Breast epithelium (tissue), 4 donors: ENCODE measurements at regions not wholly inside any gene's neighbourhood (a gene's known extent, or its start where the extent isn't known, plus 50 kb on each side); places are given as distances from the start of the nearest gene placed in this dataset.

Source experiments
- DNase-seq, 2 donors: peaks; one replicate each; pipeline ENCODE4 v3.0.0-alpha.2; 2019; ENCODE audit warnings: low spot score in 2 of 2
- H3K27ac ChIP-seq, 2 donors: fragments of 200-600 bp; sonication (generic) in 1 of 2; one replicate each; pipeline ENCODE4 v1.5.1; 2016 to 2019; ENCODE audit warnings: mild to moderate bottlenecking in 1 of 2
- H3K27me3 ChIP-seq, 2 donors: fragments of 200-600 bp; sonication (generic) in 1 of 2; one replicate each; pipeline versions ENCODE4 v1.5.1 to v1.6.0; 2017 to 2019; ENCODE audit warnings: control low read depth in 1 of 2, mild to moderate bottlenecking in 1 of 2
- H3K36me3 ChIP-seq: fragments of 200-600 bp; one replicate; pipeline ENCODE4 v1.5.1; 2019
- H3K4me1 ChIP-seq, 2 donors: fragments of 200-600 bp; sonication (generic); one replicate each; pipeline ENCODE4 v1.5.1; 2016 to 2019; ENCODE audit warnings: control low read depth in 1 of 2
- H3K4me3 ChIP-seq, 3 donors: fragments of 200-600 bp; sonication (generic); 1 replicate in 2 of 3; 2 replicates in 1 of 3; pipeline ENCODE4 v1.5.1; 2016 to 2019; ENCODE audit warnings: mild to moderate bottlenecking in 3 of 3, moderate library complexity in 2 of 3
- H3K9me3 ChIP-seq, 2 donors: fragments of 200-600 bp; sonication (generic) in 1 of 2; one replicate each; pipeline ENCODE4 v1.5.1; 2016 to 2019; ENCODE audit warnings: control low read depth in 1 of 2
- CTCF ChIP-seq, 3 donors: fragments of 450-650 bp; IDR thresholded peaks; one replicate each; pipeline ENCODE4 v1.5.1; 2016 to 2017; ENCODE audit warnings: antibody characterized with exemption in 3 of 3, mild to moderate bottlenecking in 3 of 3, moderate library complexity in 3 of 3
- POLR2A ChIP-seq: fragments of 450-650 bp; IDR thresholded peaks from one replicate; pipeline ENCODE4 v1.6.1; 2016; ENCODE audit warnings: antibody characterized with exemption, mild to moderate bottlenecking, moderate library complexity
- POLR2AphosphoS5 ChIP-seq, 3 donors: sonication (generic); formaldehyde crosslinking; IDR thresholded peaks; one replicate each; pipeline ENCODE4 v1.6.1; 2017; ENCODE audit warnings: antibody characterized with exemption in 3 of 3
- intact Hi-C: fragments of 100-400 bp; cut with DNase I; formaldehyde crosslinking; loops from one replicate; pipeline ENCODE4 v1.15.1; 2023; ENCODE audit warnings: low total_unique reads

GRCh38 chr12:92516277-92516600 is 186.6 kb upstream of the PLEKHG7 start:
- Histone ChIP-seq H3K4me3 (no peak overlapping the region), H3K36me3 (no peaks in the 10 kb centered on the region), H3K4me1 (no peaks in the 10 kb centered on the region), H3K27ac (no peak overlapping the region), H3K9me3 (no peaks in the 10 kb centered on the region), H3K27me3 (no peaks in the 10 kb centered on the region)
- intact Hi-C loops = no loop called here
- TF ChIP-seq POLR2AphosphoS5 (IDR thresholded peaks at IDR 0.05) (no peak), CTCF (IDR thresholded peaks at IDR 0.05) (no peak), POLR2A (no peak)
- DNase-seq = no peak

- Histone ChIP-seq H3K9me3 (no peaks in the 10 kb centered on the region), H3K27ac (no peak overlapping the region), H3K4me3 (no peak overlapping the region), H3K27me3 (no peaks in the 10 kb centered on the region), H3K4me1 (no peaks in the 10 kb centered on the region), H3K36me3 (no peaks in the 10 kb centered on the region)
- TF ChIP-seq POLR2A = no peak
- no peak for TF ChIP-seq POLR2AphosphoS5 (IDR thresholded peaks at IDR 0.05)
- TF ChIP-seq CTCF (IDR thresholded peaks at IDR 0.05) = no peak
- intact Hi-C loops = no loop called here
- no peak for DNase-seq
These were observed 189.5 kb upstream of the PLEKHG7 start for GRCh38 chr12:92513231-92513730.

DNA sequence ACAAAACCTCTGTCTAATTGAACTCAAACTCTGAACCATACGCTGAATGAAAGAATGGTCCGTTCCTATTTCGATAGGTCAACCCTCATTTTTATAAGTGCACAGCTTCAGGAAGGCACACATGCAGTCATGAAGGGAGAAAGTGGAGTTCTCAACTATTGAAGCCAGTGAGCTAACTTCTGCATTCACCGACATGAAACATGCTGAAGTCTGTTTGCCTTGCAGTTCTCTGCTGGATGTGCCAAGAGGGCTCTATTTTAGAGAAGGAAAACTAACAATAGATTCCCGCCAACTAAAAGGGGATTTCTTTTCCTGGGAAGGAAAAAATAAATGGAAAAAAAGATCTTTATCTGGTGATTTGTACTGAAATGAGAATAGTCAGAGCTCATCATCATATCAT is 191.0 kb upstream of the PLEKHG7 start:
- Histone ChIP-seq H3K27me3 (no peaks in the 10 kb centered on the region), H3K27ac (no peak overlapping the region), H3K36me3 (no peaks in the 10 kb centered on the region), H3K9me3 (no peaks in the 10 kb centered on the region), H3K4me3 (no peak overlapping the region), H3K4me1 (no peaks in the 10 kb centered on the region)
- no peak for TF ChIP-seq POLR2A
- TF ChIP-seq POLR2AphosphoS5 (IDR thresholded peaks at IDR 0.05) = no peak
- TF ChIP-seq CTCF (IDR thresholded peaks at IDR 0.05) = no peak
- intact Hi-C loops = no loop called here
- DNase-seq = no peak

DNA sequence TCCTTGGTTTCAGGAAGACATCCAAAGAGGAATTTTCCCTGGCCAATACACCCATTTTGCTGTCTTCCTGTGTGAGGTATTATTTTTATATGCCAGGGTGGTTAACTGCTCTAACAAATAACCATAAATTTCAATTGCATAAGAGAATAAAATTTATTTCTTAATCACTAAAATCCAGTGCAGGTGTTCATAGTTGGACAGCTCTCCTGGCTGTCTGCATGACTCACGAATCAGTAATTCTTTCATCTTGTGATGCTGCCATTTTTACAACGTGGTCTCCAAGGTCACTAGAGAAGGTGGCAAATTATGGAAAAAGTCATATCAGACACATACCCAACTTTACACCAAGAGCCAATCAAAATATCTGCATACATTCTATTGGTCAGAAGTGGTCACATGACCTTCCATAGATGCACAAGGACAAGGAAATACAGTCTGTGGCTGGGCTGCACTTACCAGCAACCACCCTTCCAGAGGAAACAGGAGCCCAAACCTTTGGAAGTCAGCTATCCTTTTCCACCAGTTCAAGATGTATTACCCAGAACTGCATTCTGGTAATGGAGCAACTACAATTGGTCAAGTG is 193.5 kb upstream of the PLEKHG7 start:
- TF ChIP-seq POLR2AphosphoS5 (IDR thresholded peaks at IDR 0.05) (no peak), POLR2A (no peak), CTCF (IDR thresholded peaks at IDR 0.05) (no peak)
- Histone ChIP-seq H3K4me1 (peaks cover 0 to 9% of the 10 kb centered on the region in 2 donors), H3K9me3 (no peaks in the 10 kb centered on the region), H3K4me3 (no peak overlapping the region), H3K27ac (no peak overlapping the region), H3K27me3 (no peaks in the 10 kb centered on the region), H3K36me3 (no peaks in the 10 kb centered on the region)
- intact Hi-C loops = loop anchor here (10.0 kb wide), 1 partner anchor 46 kb away; no protein-coding TSS in a partner anchor
- DNase-seq = no peak

DNA sequence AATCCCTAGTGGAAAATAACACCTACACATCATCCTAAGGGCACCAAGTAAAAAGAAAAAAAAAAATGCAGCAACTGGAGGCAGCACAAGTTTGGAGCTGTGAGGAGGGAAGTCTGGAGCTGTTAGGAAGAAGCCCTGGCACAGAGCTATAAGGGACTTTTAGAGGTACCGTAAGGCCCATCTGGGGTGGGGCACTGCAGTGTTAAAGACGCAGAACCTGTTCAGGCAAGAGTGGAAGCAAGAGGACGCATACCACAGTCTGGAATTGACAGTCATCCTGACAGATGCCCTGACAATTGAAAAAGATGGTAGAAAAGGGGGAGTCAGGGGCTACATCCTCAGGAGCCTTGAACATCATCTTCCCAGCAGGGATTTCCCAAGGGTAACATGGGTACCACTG is 195.9 kb upstream of the PLEKHG7 start:
- Histone ChIP-seq H3K36me3 (no peaks in the 10 kb centered on the region), H3K4me3 (no peak overlapping the region), H3K27me3 (no peaks in the 10 kb centered on the region), H3K4me1 (peaks cover 0 to 9% of the 10 kb centered on the region in 2 donors), H3K9me3 (no peaks in the 10 kb centered on the region), H3K27ac (peak overlapping the region; percentile 14 to 23)
- DNase-seq = no peak
- TF ChIP-seq POLR2A (no peak), CTCF (IDR thresholded peaks at IDR 0.05) (no peak), POLR2AphosphoS5 (IDR thresholded peaks at IDR 0.05) (no peak)
- intact Hi-C loops = loop anchor here (10.0 kb wide), 1 partner anchor 48 kb away; no protein-coding TSS in a partner anchor
